Heart left ventricle (tissue), 16 donors: ENCODE measurements at regions not wholly inside any gene's neighbourhood (a gene's known extent, or its start where the extent isn't known, plus 50 kb on each side); places are given as distances from the start of the nearest gene placed in this dataset.
"Not testable (repeated sequence)": the region's sequence is repeated elsewhere in the genome, so short reads cannot be mapped to it uniquely, and the experiment has no call there.

ENCODE experiments used
- ATAC-seq, 4 donors: fragments of 200-7000 bp; cut with Tn5 transposase; one replicate each; pipeline ENCODE4 v1.9.1; 2020 to 2022; ENCODE audit warnings: moderate library complexity in 4 of 4, mild to moderate bottlenecking in 3 of 4, moderate number of reproducible peaks in 1 of 4
- DNase-seq, 5 donors: peaks; one replicate each; pipeline ENCODE4 v3.0.0-alpha.2; 2020
- H3K27ac ChIP-seq, 12 donors: fragments of 200-600 bp; sonication (generic) in 4 of 12; one replicate each; pipeline versions ENCODE4 v1.5.0 to v1.8.0; 2016 to 2022; ENCODE audit warnings: mild to moderate bottlenecking in 2 of 12
- H3K27me3 ChIP-seq, 9 donors: fragments of 200-600 bp; sonication (generic) in 2 of 9; one replicate each; pipeline versions ENCODE4 v1.5.1 to v1.8.0; 2016 to 2022; ENCODE audit warnings: mild to moderate bottlenecking in 3 of 9
- H3K36me3 ChIP-seq, 9 donors: fragments of 200-600 bp; sonication (generic) in 2 of 9; one replicate each; pipeline versions ENCODE4 v1.5.0 to v1.8.0; 2018 to 2022; ENCODE audit warnings: mild to moderate bottlenecking in 2 of 9
- H3K4me1 ChIP-seq, 12 donors: fragments of 200-600 bp; sonication (generic) in 4 of 12; one replicate each; pipeline versions ENCODE4 v1.5.0 to v1.8.0; 2016 to 2022; ENCODE audit warnings: mild to moderate bottlenecking in 3 of 12
- H3K4me3 ChIP-seq, 12 donors: fragments of 200-600 bp; sonication (generic) in 4 of 12; one replicate each; pipeline versions ENCODE4 v1.5.0 to v1.8.0; 2017 to 2022; ENCODE audit warnings: mild to moderate bottlenecking in 9 of 12, moderate library complexity in 4 of 12
- H3K9me3 ChIP-seq, 12 donors: fragments of 200-600 bp; sonication (generic) in 4 of 12; one replicate each; pipeline versions ENCODE4 v1.5.0 to v1.8.0; 2016 to 2022; ENCODE audit warnings: mild to moderate bottlenecking in 1 of 12
- POLR2A ChIP-seq, 2 donors: fragments of 450-650 bp; IDR thresholded peaks; one replicate each; pipeline ENCODE4 v1.6.1; 2017; ENCODE audit warnings: antibody characterized with exemption in 2 of 2, mild to moderate bottlenecking in 2 of 2, moderate library complexity in 2 of 2
- WGBS, 4 donors: extraction: QIAGEN DNeasy Blood & Tissue Kit in 2 of 4; methylation state at CpG; one replicate each; pipeline versions ENCODE4 v1.1.5 to v1.1.7; 2013 to 2018; 5-methylcytosine and 5-hydroxymethylcytosine counted together
- intact Hi-C, 10 donors: fragments of 100-400 bp; cut with DNase I; formaldehyde crosslinking; loops; one replicate each; pipeline versions ENCODE4 v1.11.1 to v1.14.2; 2022
- TF ChIP-seq, protein P1 (sequence below), 12 donors: fragments of 200-600 bp; sonication (generic) in 4 of 12; IDR thresholded peaks; one replicate each; pipeline versions ENCODE4 v1.5.0 to v1.8.0; 2018 to 2022; ENCODE audit warnings: antibody characterized with exemption in 12 of 12, mild to moderate bottlenecking in 5 of 12
- donor health status: ischemic (EF 13 %, LVEDD 7.1; RV severe dilation, severe dysfunction).
- donor health status: healthy with polysubstance abuse.
- donor health status: DM: no; HTN: yes; CAD: no.
- donor health status: DM: no; HTN: no; CAD: no.
- donor health status: ischemic (EF 25% LVEDD 6.9; RV normal size, moderate dysfunction).
- donor health status: ischemic (EF 25% LVEDD 5.7; RV mildly dilated, moderate dysfunction).
- donor health status: healthy.
- donor health status: DM: yes; HTN: yes; CAD: no.
- donor health status: ischemic (EF 35%, LVEDD 5.7; RV mildly dilated, moderate dysfunction).
- donor health status: nonischemic (EF 11% LVEDD 7.7; RV severe dilation, severe dysfunction).
- donor health status: DM: yes; HTN: yes; CAD: no.
- donor health status: PGD.
- donor health status: ischemic (EF 29% LVEDD 5.4; RV normal size, mild dysfunction).
- donor health status: nonischemic (EF 23%, LVEDD 6.1; RV moderate dilation, normal function).

DNA sequence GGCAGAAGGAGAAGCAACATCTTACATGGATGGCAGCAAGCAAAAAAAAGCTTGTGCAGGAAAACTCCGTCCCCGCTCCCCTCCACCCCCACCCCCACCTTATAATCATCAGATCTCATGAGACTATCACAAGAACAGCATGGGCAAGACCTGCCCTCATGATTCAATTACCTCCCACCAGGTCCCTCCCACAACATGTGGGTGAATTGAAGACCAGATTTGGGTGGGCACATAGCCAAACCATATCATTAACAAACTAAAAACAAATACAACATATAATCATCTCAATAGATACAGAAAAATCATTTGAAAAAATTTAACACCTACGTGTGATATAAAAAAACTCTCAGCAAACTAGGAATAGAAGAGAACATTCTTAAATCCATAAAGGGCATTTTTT is 88.8 kb downstream of the BUD13 start:
- ATAC-seq: no peak

DNA sequence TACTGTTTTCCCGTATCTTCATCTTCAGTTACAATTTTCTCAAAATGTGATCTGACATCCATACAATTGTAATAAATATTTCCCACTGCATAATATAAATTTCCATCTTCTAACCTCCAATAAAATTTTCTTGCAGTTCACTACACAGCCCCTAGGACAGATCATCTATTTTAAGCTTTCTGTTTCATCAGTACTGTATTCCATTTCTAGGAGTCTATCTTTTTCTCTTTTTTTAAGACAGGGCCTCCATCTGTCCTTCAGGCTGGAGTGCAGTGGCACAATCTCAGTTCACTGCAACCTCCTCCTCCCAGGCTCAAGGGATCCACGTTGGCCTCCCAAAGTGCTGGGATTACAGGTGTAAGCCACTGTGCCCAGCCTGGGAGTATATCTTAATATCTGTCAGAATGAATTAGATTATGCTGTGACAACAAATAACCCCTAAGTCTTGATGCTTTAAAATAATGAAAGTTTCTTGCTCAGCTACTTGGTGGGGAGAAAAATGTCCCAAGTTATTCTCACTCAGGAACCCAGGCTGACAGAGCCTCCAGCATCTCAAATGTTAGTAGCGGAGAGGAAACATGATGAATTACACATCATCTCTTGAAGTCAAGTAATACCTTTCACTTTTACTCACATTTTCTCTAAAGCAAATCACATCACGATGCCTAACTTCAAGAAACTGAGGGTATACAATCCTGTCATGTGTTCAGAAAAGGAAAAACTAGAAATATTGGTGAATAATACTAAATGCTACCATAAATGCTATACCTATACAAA is 92.2 kb downstream of the BUD13 start:
- Histone ChIP-seq H3K4me1 (no peaks in the 10 kb centered on the region), H3K9me3 (peaks cover 0 to 27% (median 0%) of the 10 kb centered on the region in 12 donors), H3K4me3 (no peak overlapping the region), H3K36me3 (no peaks in the 10 kb centered on the region), H3K27ac (no peak overlapping the region), H3K27me3 (peaks cover 0 to 5% (median 0%) of the 10 kb centered on the region in 9 donors)
- ATAC-seq: no peak
- no peak for DNase-seq
- TF ChIP-seq, protein P1, sequence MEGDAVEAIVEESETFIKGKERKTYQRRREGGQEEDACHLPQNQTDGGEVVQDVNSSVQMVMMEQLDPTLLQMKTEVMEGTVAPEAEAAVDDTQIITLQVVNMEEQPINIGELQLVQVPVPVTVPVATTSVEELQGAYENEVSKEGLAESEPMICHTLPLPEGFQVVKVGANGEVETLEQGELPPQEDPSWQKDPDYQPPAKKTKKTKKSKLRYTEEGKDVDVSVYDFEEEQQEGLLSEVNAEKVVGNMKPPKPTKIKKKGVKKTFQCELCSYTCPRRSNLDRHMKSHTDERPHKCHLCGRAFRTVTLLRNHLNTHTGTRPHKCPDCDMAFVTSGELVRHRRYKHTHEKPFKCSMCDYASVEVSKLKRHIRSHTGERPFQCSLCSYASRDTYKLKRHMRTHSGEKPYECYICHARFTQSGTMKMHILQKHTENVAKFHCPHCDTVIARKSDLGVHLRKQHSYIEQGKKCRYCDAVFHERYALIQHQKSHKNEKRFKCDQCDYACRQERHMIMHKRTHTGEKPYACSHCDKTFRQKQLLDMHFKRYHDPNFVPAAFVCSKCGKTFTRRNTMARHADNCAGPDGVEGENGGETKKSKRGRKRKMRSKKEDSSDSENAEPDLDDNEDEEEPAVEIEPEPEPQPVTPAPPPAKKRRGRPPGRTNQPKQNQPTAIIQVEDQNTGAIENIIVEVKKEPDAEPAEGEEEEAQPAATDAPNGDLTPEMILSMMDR (IDR thresholded peaks at IDR 0.05): no peak
- no peak for TF ChIP-seq POLR2A (IDR thresholded peaks at IDR 0.05)
- intact Hi-C loops: no loop called here
- 71 to 80% (median 76%) methylated on average over 4 of the region's 4 CpGs for WGBS, 4 donors

More for the DNA sequence above, 88.8 kb downstream of the BUD13 start:
- no peaks in the 10 kb centered on the region for H3K36me3 ChIP-seq
- no peak overlapping the region for H3K4me3 ChIP-seq
- peaks cover 0 to 18% (median 0%) of the 10 kb centered on the region in 12 donors for H3K9me3 ChIP-seq
- H3K4me1 ChIP-seq: no peaks in the 10 kb centered on the region
- H3K27me3 ChIP-seq: peaks cover 0 to 16% (median 4%) of the 10 kb centered on the region in 9 donors
- no peak for DNase-seq
- WGBS, 4 donors: 81 to 85% (median 84%) methylated on average over 3 of the region's 3 CpGs
- TF ChIP-seq, protein P1 (IDR thresholded peaks at IDR 0.05): no peak
- no peak for TF ChIP-seq POLR2A (IDR thresholded peaks at IDR 0.05)
- intact Hi-C loops: no loop called here
- no peak overlapping the region for H3K27ac ChIP-seq

DNA sequence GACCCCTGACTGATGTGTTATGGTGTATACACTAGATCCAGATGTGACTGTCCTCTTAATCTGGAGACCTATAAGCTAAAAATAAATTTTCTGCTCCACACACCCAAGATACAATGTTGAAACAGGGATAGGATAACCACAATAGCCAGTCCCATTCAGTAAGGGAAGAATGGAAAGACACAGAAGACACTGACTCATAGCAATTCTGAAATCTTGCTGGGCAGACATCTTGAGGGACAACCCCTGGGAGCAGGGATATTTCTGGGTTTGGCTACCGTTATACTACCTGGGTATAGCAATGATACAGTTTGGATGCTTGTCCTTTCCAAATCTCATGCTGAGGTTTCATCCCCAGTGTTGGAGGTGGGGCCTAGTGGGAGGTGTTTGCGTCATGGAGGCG is 93.9 kb downstream of the BUD13 start:
- WGBS, 4 donors: 88 to 100% (median 89%) methylated on average over 3 of the region's 3 CpGs
- H3K9me3 ChIP-seq: peaks cover 0 to 30% (median 0%) of the 10 kb centered on the region in 12 donors
- H3K4me3 ChIP-seq: no peak overlapping the region
- intact Hi-C loops: no loop called here
- ATAC-seq (no peak), DNase-seq (no peak)
- no peaks in the 10 kb centered on the region for H3K36me3 ChIP-seq
- H3K27ac ChIP-seq: no peak overlapping the region
- no peak for TF ChIP-seq POLR2A (IDR thresholded peaks at IDR 0.05)
- TF ChIP-seq, protein P1 (IDR thresholded peaks at IDR 0.05): no peak
- no peaks in the 10 kb centered on the region for H3K4me1 ChIP-seq
- H3K27me3 ChIP-seq: peaks cover 0 to 5% (median 0%) of the 10 kb centered on the region in 9 donors

DNA sequence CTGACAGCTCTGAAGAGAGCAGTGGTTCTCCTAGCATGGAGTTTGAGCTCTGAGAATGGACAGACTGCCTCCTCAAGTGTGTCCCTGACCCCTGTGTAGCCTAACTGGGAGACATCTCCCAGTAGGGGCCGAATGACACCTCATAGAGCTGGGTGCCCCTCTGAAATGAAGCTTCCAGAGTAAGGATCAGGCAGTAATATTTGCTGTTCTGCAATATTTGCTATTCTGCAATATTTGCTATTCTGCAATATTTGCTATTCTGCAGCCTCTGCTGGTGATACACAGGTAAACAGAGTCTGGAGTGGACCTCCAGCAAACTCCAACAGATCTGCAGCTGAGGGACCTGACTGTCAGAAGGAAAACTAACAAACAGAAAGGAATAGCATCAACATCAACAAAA is 105.5 kb downstream of the BUD13 start:
- intact Hi-C loops: not testable (repeated sequence)

DNA sequence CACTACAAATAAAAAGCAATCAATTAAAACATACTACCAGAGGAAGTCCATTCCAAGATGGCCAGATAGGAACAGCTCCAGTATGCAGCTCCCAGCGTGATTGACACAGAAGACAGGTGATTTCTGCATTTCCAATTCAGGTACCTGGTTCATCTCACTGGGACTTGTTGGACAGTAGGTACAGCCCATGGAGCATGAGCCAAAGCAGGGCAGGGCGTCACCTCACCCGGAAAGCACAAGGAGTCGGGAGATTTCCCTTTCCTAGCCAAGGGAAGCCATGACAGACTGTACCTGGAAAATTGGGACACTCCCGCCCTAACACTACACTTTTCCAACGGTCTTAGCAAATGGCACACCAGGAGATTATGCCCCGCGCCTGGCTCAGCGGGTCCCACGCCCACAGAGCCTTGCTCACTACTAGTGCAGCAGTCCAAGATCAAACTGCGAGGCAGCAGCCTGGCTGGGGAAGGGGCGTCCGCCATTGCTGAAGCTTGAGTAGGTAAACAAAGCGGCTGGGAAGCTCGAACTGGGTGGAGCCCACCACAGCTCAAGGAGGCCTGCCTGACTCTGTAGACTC is 106.0 kb downstream of the BUD13 start:
- H3K36me3 ChIP-seq, ATAC-seq, H3K4me3 ChIP-seq, H3K27ac ChIP-seq, DNase-seq, intact Hi-C loops, H3K4me1 ChIP-seq: not testable (repeated sequence)
- 79 to 84% (median 82%) methylated on average over 9 to 15 of the region's 15 CpGs for WGBS, 4 donors
- Histone ChIP-seq H3K27me3 (peaks cover 0 to 12% (median 0%) of the 10 kb centered on the region in 9 donors), H3K9me3 (peaks cover 0 to 28% (median 16%) of the 10 kb centered on the region in 12 donors)

More for the DNA sequence above, 105.5 kb downstream of the BUD13 start:
- H3K36me3 ChIP-seq, H3K4me3 ChIP-seq, ATAC-seq, H3K27ac ChIP-seq, DNase-seq, H3K4me1 ChIP-seq: not testable (repeated sequence)
- peaks cover 0 to 28% (median 16%) of the 10 kb centered on the region in 12 donors for H3K9me3 ChIP-seq
- peaks cover 0 to 10% (median 0%) of the 10 kb centered on the region in 9 donors for H3K27me3 ChIP-seq
- WGBS, 4 donors: 25 to 38% (median 35%) methylated on average over 1 of the region's 1 CpG
